ENCODE measurements at regions not wholly inside any gene's neighbourhood (a gene's known extent, or its start where the extent isn't known, plus 50 kb on each side); places are given as distances from the start of the nearest gene placed in this dataset.

DNA sequence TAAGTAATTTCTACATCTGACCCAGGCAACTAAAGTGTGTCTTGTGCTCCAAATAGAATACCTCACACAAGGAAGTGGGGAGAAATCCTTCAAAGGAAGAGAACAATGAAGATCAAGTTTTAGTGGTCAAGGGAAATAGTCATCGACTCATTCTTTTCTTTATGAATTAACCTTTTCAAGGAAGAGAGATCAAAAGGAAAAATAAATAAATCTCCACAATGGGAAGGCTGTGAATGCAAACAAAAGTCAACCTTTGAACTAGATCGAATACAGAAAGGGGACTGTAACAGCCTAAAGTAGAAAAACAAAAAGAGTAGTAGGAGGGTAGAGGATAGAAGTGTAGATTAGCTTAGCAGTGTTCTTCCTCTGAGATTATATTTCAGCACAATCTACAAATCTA lies 274.6 kb upstream of the COBL start:
- TF ChIP-seq CTCF (IDR thresholded peaks at IDR 0.05; ENCODE audit: low read depth, low read length, poor library complexity, severe bottlenecking), result no peak
- no peak for TF ChIP-seq EZH2phosphoT487 (IDR thresholded peaks at IDR 0.05; ENCODE audit: borderline replicate concordance, low read length)

Measured in DOHH2 (cell line).